ENCODE measurements at regions not wholly inside any gene's neighbourhood (a gene's known extent, or its start where the extent isn't known, plus 50 kb on each side); places are given as distances from the start of the nearest gene placed in this dataset.
"Not testable (repeated sequence)": the region's sequence is repeated elsewhere in the genome, so short reads cannot be mapped to it uniquely, and the experiment has no call there.

- no peak for DNase-seq (ENCODE audit: low read depth)
- no peak overlapping the region for H3K4me3 ChIP-seq (ENCODE audit: low read depth, low read length)
- no peak for TF ChIP-seq CTCF (IDR thresholded peaks at IDR 0.05; ENCODE audit: control insufficient read depth, extremely low read depth, insufficient read depth)
Observed at GRCh38 chr6:139699911-139700310, 325.5 kb upstream of the CITED2 start.

- no peak for TF ChIP-seq CTCF (IDR thresholded peaks at IDR 0.05; ENCODE audit: control insufficient read depth, extremely low read depth, insufficient read depth)
- no peak for DNase-seq (ENCODE audit: low read depth)
- no peak overlapping the region for H3K4me3 ChIP-seq (ENCODE audit: low read depth, low read length)
Observed at GRCh38 chr6:139699335-139699734, 324.9 kb upstream of the CITED2 start.

DNA sequence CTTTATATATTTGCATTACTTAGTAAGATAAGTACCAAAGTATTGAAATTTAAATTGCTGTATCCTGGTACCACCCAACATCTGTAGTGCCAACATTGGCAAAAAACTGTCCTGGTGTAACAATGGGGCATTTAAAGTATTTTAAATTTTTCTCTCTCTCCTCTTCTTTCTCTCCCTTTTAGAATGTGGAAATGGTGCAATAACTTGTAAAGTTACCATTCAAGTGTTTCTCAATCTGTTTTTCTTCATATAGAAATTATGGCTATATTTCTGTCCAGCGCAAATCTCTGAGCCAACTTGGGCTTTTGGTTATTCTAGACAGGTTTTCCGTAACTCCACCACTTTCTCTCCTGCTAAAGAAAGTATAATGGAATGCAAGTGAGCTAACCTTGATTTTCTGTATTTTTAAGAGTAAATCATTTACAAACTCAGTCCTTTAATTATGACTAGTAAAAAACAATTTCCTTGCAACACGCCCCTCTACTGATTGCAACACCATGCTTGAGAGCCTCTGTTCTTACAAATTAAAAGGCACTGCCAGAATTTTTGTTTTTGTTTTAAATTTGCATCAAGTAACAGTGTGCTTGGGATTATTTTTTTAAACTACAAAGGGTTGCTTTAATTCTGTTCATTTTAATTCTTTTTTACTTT, 324.2 kb upstream of the CITED2 start:
- H3K4me3 ChIP-seq (ENCODE audit: low read depth, low read length) = no peak overlapping the region
- TF ChIP-seq CTCF (IDR thresholded peaks at IDR 0.05; ENCODE audit: control insufficient read depth, extremely low read depth, insufficient read depth) = no peak
- no peak for DNase-seq (ENCODE audit: low read depth)

GRCh38 chr6:139697856-139698255, 323.4 kb upstream of the CITED2 start:
- not testable (repeated sequence) for H3K4me3 ChIP-seq (ENCODE audit: low read depth, low read length); DNase-seq (ENCODE audit: low read depth)

DNA sequence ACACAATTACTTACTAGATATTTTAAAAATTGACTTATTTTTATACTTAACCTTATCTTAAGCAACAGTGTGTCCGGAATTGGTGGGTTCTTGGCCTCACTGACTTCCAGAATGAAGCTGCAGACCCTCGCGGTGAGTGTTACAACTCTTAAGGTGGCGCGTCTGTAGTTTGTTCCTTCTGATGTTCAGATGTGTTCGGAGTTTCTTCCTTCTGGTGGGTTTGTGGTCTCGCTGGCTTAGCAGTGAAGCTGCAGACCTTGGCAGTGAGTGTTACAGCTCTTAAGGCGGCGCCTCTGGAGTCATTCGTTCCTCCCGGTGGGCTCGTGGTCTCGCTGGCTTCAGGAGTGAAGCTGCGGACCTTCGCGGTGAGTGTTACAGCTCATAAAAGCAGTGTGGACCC, 322.5 kb upstream of the CITED2 start:
- not testable (repeated sequence) for DNase-seq (ENCODE audit: low read depth); H3K4me3 ChIP-seq (ENCODE audit: low read depth, low read length)

GRCh38 chr6:139695361-139695760, 320.9 kb upstream of the CITED2 start:
- no peak overlapping the region for H3K4me3 ChIP-seq (ENCODE audit: low read depth, low read length)
- DNase-seq (ENCODE audit: low read depth) = no peak
- TF ChIP-seq CTCF (IDR thresholded peaks at IDR 0.05; ENCODE audit: control insufficient read depth, extremely low read depth, insufficient read depth) = no peak

DNA sequence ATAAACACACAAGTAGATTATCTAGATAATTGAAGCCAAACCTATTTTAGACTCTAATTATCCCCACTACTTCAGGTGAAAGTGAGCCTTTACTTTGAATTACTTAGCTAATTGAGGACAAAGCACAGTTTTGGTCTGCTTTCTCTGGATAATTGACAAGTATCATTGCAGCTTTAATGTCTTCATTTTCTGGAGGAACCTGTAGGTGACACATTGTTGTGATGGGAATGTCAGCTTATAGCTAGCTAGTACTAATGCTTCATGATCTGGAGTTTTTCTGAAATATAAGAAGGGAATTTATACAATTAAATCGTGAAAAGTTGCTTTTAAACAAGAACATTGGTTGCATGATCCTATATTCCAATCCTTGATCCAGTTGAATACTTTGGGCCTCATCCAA, 319.3 kb upstream of the CITED2 start:
- no peak for DNase-seq (ENCODE audit: low read depth)
- no peak for TF ChIP-seq CTCF (IDR thresholded peaks at IDR 0.05; ENCODE audit: control insufficient read depth, extremely low read depth, insufficient read depth)
- H3K4me3 ChIP-seq (ENCODE audit: low read depth, low read length) = no peak overlapping the region

DNA sequence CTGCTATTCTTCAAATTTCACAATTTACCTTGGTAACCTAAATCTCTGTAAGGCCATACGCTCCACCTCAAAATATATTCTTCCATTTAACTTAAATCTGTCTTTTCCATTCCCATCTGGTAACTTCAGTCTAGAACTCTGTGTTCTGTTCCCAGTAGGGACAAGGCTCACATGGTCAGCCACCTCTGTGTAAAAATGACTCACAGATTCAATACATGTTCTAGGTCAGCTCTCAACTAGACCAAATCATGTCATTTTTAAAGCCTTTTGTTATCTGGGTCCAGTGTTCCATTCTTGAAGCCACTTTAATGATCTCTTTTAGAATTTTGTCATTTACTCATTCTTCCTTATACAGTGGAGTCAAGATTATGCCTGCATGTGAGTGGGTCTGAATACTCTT, 315.6 kb upstream of the CITED2 start:
- no peak for DNase-seq (ENCODE audit: low read depth)
- H3K4me3 ChIP-seq (ENCODE audit: low read depth, low read length) = no peak overlapping the region
- TF ChIP-seq CTCF (IDR thresholded peaks at IDR 0.05; ENCODE audit: control insufficient read depth, extremely low read depth, insufficient read depth) = no peak
